Muscle layer of colon (tissue), 2 donors: ENCODE measurements at regions not wholly inside any gene's neighbourhood (a gene's known extent, or its start where the extent isn't known, plus 50 kb on each side); places are given as distances from the start of the nearest gene placed in this dataset.
"Not testable (repeated sequence)": the region's sequence is repeated elsewhere in the genome, so short reads cannot be mapped to it uniquely, and the experiment has no call there.

ENCODE experiments used
- H3K27ac ChIP-seq: one replicate; pipeline ENCODE4 v1.7.0; 2013; ENCODE audit warnings: low read depth, mild to moderate bottlenecking, low read length, moderate library complexity
- H3K27me3 ChIP-seq, 2 donors: one replicate each; pipeline ENCODE4 v1.7.0; 2013; ENCODE audit warnings: low read length in 2 of 2, mild to moderate bottlenecking in 2 of 2; ENCODE audit not compliant: insufficient read depth in 2 of 2, control insufficient read depth in 1 of 2
- H3K36me3 ChIP-seq: one replicate; pipeline ENCODE4 v1.7.0; 2013; ENCODE audit warnings: mild to moderate bottlenecking, low read length; ENCODE audit not compliant: insufficient read depth
- H3K4me1 ChIP-seq: one replicate; pipeline ENCODE4 v1.7.0; 2013; ENCODE audit warnings: mild to moderate bottlenecking, low read length; ENCODE audit not compliant: insufficient read depth
- H3K4me3 ChIP-seq, 2 donors: one replicate each; pipeline ENCODE4 v1.7.0; 2013; ENCODE audit warnings: low read length in 2 of 2, low read depth in 1 of 2, mild to moderate bottlenecking in 1 of 2, moderate library complexity in 1 of 2
- H3K9ac ChIP-seq: one replicate; pipeline ENCODE4 v1.7.0; 2013; ENCODE audit warnings: low read length
- H3K9me3 ChIP-seq: one replicate; pipeline ENCODE4 v1.7.0; 2013; ENCODE audit warnings: mild to moderate bottlenecking, low read length
- donor health status: abdominal sarcoma.
- donor health status: Adenocarcinoma of cecum.

DNA sequence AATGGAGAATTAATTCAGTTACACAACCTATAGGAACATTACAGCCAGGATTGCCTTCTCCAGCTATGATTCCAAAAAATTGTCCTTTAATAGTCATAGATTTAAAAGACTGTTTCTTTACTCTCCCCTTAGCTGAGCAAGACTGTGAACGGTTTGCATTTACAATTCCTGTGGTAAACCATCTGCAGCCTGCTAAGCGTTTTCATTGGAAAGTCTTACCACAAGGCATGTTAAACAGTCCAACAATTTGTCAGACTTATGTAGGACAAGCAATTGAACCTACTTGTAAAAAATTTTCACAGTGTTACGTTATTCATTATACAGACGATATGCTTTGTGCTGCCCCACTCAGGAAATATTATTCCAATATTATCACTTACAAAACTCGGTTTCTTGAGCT, 140.6 kb upstream of the ZNF91 start:
- not testable (repeated sequence) for H3K27me3 ChIP-seq, H3K27ac ChIP-seq, H3K9me3 ChIP-seq, H3K4me1 ChIP-seq, H3K36me3 ChIP-seq, H3K4me3 ChIP-seq, H3K9ac ChIP-seq

DNA sequence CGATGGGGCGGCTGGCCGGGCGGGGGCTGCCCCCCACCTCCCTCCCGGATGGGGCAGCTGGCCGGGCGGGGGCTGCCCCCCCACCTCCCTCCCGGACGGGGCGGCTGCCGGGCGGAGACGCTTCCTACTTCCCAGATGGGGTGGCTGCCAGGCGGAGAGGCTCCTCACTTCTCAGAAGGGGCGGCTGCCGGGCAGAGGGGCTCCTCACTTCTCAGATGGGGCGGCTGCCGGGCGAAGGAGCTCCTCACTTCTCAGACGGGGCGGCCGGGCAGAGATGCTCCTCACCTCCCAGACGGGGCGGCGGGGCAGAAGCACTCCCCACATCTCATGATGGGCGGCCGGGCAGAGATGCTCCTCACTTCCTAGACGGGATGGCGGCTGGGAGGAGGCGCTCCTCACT, 138.2 kb upstream of the ZNF91 start:
- not testable (repeated sequence) for H3K4me1 ChIP-seq, H3K9ac ChIP-seq, H3K27ac ChIP-seq, H3K36me3 ChIP-seq, H3K27me3 ChIP-seq, H3K9me3 ChIP-seq, H3K4me3 ChIP-seq

DNA sequence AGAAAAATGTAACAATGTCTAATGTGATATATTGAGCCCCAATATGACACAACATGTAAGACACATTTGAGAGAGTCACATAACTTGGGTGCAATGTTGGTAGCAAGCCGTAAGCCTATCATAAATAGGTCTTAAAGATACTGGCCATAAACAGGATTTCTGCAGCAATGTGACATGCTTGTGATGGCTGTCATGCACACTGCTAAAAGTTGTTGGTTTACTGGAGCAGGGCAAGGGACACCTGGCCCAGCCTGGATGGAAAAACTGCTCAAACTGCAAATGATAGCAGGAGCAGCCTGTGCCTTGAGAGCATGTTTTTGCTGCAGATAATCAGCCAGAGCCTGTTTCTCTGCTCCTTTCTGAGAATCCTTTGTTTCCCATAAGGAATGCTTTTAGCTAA, 136.7 kb upstream of the ZNF91 start:
- Histone ChIP-seq H3K36me3 (no peaks in the 10 kb centered on the region), H3K27ac (no peak overlapping the region), H3K9me3 (no peaks in the 10 kb centered on the region), H3K4me1 (no peaks in the 10 kb centered on the region), H3K9ac (no peak overlapping the region), H3K4me3 (no peak overlapping the region), H3K27me3 (no peaks in the 10 kb centered on the region)

DNA sequence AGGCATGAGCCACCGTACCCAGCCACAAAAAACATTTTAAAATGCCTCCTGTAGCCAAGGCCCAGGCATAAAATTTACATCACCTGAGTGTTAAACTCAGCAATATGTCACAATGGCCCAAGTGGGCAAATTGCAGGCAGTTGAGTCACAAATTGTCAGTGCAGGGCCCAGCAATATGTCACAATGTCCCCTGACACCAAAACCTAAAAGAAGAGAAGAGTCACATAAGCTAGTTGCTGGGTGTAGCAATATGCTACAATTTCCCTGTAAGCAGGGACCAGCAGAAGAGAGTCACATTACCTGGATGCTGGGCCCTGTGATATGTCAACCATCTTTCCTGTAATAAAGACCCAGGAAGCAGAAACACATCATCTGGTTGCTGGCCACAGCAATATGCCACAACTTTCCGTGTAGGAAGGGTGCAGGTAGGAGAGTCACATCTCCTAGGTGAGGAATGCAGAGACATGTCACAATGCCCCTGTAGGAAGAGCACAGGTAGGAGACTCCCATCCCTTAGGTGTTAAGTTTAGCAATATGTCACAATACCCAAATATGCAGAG, 136.0 kb upstream of the ZNF91 start:
- Histone ChIP-seq H3K9me3 (no peaks in the 10 kb centered on the region), H3K9ac (no peak overlapping the region), H3K36me3 (no peaks in the 10 kb centered on the region), H3K27ac (no peak overlapping the region), H3K4me3 (no peak overlapping the region), H3K27me3 (no peaks in the 10 kb centered on the region), H3K4me1 (no peaks in the 10 kb centered on the region)

DNA sequence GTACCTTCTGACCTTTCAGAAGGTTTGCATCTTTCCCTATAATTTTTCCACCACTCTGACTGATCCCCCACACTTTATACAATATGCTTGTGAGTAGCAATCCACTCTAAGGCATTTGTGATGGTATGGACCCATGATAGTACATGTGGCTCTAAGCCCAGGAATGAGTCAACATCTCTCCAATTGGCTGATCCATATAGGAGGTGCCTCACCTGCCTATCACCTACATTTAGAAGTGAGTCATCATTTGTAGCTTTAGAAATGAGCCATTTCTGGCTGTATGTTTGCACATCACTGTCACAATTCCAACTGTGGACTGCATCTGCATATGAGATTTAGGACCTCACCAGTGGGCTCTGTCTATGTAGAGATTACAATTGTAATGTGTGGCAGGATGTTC, 133.1 kb upstream of the ZNF91 start:
- no peak overlapping the region for H3K27ac ChIP-seq
- H3K4me3 ChIP-seq: no peak overlapping the region
- no peaks in the 10 kb centered on the region for H3K36me3 ChIP-seq
- no peaks in the 10 kb centered on the region for H3K27me3 ChIP-seq
- H3K9me3 ChIP-seq: no peaks in the 10 kb centered on the region
- H3K4me1 ChIP-seq: no peaks in the 10 kb centered on the region
- H3K9ac ChIP-seq: no peak overlapping the region

DNA sequence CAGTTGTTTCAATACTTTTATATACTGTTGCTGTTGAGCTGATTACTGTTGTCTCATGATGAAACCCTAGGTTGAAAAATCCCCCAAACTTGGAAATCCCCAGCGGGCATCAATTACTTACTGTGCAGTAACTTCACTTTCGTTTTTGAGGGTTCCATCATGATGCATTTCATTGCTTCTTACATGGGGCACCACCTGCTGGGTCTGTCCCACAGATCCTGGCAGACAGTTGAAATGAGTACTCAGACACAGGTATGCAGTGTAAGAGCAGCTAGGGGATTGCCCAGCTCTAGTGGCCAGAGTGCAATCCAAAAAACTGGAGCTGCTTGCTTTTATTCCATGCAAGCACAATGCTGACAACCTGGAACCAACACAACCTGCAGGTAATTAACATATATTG, 132.5 kb upstream of the ZNF91 start:
- no peaks in the 10 kb centered on the region for H3K36me3 ChIP-seq
- H3K9me3 ChIP-seq: no peaks in the 10 kb centered on the region

DNA sequence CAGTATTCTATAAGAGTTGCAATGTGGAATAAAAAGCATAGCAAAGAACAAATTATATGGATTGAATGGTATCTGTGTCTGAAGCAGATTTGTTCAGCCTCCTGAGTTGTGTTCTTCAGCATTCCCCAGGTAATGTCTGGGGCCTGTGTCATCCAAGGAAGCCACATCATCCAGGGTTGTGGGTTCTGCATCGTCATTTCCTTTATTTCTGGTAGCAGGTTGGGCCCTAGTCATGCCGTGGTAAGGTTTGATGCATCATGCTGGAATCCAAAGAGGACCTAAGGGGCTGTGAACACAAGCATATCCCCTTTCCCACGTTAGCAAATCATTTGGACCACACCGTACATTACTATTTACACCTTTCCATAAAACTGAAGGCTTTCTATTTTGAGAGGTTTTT, 131.0 kb upstream of the ZNF91 start:
- no peaks in the 10 kb centered on the region for H3K27me3 ChIP-seq
- H3K9ac ChIP-seq: no peak overlapping the region
- H3K36me3 ChIP-seq: no peaks in the 10 kb centered on the region
- H3K9me3 ChIP-seq: no peaks in the 10 kb centered on the region
- H3K4me3 ChIP-seq: no peak overlapping the region
- H3K27ac ChIP-seq: no peak overlapping the region
- no peaks in the 10 kb centered on the region for H3K4me1 ChIP-seq

More for the DNA sequence above, 132.5 kb upstream of the ZNF91 start:
- Histone ChIP-seq H3K4me3 (no peak overlapping the region), H3K9ac (no peak overlapping the region), H3K27ac (no peak overlapping the region), H3K4me1 (no peaks in the 10 kb centered on the region), H3K27me3 (no peaks in the 10 kb centered on the region)

DNA sequence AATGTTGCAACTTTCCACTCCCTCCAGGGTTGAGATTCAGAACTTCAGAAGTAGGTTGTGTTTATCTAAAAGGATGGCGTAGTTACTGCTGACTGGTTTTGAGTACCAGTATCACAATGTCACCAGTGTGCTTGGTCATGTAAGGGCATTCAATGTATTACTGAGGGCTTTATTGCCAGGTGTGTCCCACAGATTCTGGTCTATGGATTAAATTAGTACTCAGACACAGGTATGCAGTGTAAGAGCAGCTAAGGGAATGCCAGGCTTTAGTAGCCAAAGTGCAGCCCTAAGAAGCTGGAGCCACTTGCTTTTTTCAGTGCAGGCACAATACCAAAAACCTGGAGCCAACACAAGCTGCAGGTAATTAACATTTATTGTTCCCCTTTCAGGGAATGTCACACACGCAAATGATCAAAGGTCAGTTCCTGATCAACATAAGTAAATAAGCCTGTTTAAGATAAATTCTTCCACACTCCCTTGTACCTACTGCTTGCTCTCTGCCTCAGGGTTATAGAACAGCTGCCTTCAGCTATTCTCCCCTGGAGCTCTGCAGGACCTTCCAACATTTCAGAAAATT, 130.1 kb upstream of the ZNF91 start:
- H3K27ac ChIP-seq: no peak overlapping the region
- H3K4me1 ChIP-seq: no peaks in the 10 kb centered on the region
- H3K4me3 ChIP-seq: no peak overlapping the region
- no peaks in the 10 kb centered on the region for H3K9me3 ChIP-seq
- no peaks in the 10 kb centered on the region for H3K27me3 ChIP-seq
- no peak overlapping the region for H3K9ac ChIP-seq
- no peaks in the 10 kb centered on the region for H3K36me3 ChIP-seq

DNA sequence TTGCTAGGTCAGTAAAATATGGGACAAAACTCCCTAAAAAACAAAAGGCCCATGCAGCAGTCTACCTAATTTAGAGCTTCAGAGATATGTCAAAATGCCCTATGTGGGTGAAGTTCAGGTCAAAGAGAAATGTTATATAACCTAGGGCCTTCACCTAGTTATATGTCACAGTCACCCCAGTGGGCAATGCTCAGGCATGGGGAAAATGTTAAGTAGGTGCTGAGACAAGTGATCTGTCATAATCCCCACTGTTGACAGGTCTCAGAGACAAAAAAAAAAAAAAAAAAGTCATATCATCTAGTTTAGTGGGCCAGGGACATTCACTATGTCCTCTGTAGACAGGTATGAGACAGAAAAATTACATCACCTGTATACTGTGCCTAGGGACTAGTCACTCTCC, 128.6 kb upstream of the ZNF91 start:
- Histone ChIP-seq H3K9me3 (no peaks in the 10 kb centered on the region), H3K4me1 (no peaks in the 10 kb centered on the region), H3K36me3 (no peaks in the 10 kb centered on the region), H3K27me3 (no peaks in the 10 kb centered on the region), H3K4me3 (no peak overlapping the region), H3K27ac (no peak overlapping the region), H3K9ac (no peak overlapping the region)

DNA sequence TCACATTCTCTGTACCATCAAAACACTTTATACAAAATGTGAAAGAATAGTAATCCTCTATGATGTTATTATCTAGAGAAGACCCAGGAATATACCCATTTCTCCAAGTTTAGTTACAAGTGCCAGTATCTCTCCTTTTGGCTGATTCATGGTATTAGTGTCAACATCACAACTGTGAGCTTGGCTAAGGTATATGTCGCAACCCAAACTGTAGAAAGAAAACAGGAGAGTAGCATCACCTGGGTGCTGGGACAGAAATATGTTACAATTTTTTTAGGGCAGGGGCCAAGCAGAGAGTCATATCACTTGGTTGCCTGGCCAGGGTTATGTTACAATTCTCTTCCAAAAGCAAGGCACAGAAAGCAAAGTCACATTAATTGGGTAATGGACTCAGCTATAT, 127.2 kb upstream of the ZNF91 start:
- Histone ChIP-seq H3K9ac (no peak overlapping the region), H3K27ac (no peak overlapping the region), H3K27me3 (no peaks in the 10 kb centered on the region), H3K9me3 (no peaks in the 10 kb centered on the region), H3K36me3 (no peaks in the 10 kb centered on the region), H3K4me1 (no peaks in the 10 kb centered on the region), H3K4me3 (no peak overlapping the region)

DNA sequence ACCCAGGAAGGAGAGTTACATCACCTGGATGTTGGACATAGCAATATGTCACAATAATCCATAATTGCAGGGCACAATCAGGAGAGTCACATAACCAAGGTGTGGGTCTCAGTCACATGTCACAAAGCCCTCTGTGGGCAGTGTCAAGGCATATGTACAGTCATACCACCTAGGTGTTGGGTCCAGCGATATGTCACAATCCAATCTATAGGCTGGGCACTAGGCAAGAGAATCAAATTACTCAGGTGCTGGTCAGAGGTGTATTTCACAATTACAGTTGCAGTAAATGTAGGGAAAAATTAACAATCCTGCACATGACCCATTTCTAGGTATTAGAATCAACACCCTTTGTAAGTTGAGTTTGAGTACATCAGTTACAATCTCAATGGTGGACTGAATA, 126.2 kb upstream of the ZNF91 start:
- Histone ChIP-seq H3K36me3 (no peaks in the 10 kb centered on the region), H3K4me1 (no peaks in the 10 kb centered on the region), H3K27me3 (no peaks in the 10 kb centered on the region), H3K9me3 (no peaks in the 10 kb centered on the region), H3K27ac (no peak overlapping the region), H3K9ac (no peak overlapping the region), H3K4me3 (no peak overlapping the region)

DNA sequence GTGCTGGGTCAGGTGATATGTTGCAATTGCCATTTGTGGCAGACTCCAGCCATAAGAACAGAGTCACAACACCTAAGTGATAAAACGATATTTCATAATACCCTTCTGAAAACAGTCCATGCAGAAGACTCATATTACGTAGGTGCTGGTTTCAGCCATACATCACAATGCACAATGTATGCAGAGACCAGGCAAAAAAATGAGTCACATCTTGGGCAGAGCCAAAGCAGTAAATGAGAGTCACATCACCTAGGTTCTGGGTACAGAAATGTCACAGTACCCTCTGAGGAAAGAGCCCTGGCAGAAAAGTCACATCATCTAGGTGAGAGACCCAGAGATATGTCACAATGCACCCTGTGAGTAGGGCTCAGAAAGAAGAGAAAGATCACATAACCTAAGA, 125.2 kb upstream of the ZNF91 start:
- no peak overlapping the region for H3K4me3 ChIP-seq
- no peak overlapping the region for H3K27ac ChIP-seq
- no peaks in the 10 kb centered on the region for H3K4me1 ChIP-seq
- no peaks in the 10 kb centered on the region for H3K36me3 ChIP-seq
- no peaks in the 10 kb centered on the region for H3K9me3 ChIP-seq
- H3K27me3 ChIP-seq: no peaks in the 10 kb centered on the region
- H3K9ac ChIP-seq: no peak overlapping the region
